ENCODE measurements at regions not wholly inside any gene's neighbourhood (a gene's known extent, or its start where the extent isn't known, plus 50 kb on each side); places are given as distances from the start of the nearest gene placed in this dataset.

- no peak for TF ChIP-seq CTCF (IDR thresholded peaks at IDR 0.05)
- no peak for TF ChIP-seq POLR2AphosphoS5 (IDR thresholded peaks at IDR 0.05)
Observed at GRCh38 chr15:98561169-98561941, 87.0 kb upstream of the IGF1R start.

All from sigmoid colon (tissue), 4 donors.